PC-9 (cell line): ENCODE measurements at regions not wholly inside any gene's neighbourhood (a gene's known extent, or its start where the extent isn't known, plus 50 kb on each side); places are given as distances from the start of the nearest gene placed in this dataset.

ENCODE experiments used
- BruUV-seq: library from RNA; stranded (reverse); fragments of 400-500 nt; replicated peaks from 2 replicates; lab custom pipeline; 2021; lab: Mats Ljungman, UMichigan
- CTCF ChIA-PET: fragments of 300-600 bp; sonication (Branson Sonifier 250); formaldehyde crosslinking; loops from one replicate; lab custom pipeline; 2022; ENCODE audit warnings: antibody characterized with exemption; lab: Charles Lee
- POLR2A ChIA-PET: fragments of 300-600 bp; sonication (Branson Sonifier 250); formaldehyde crosslinking; loops from one replicate; lab custom pipeline; 2022; ENCODE audit warnings: antibody characterized with exemption; ENCODE audit not compliant: unreplicated experiment; lab: Charles Lee
- DNase-seq, 2 experiments: peaks; one replicate each; pipeline versions ENCODE4 v3.0.0 to v3.0.0-alpha.2; 2015 to 2022; ENCODE audit warnings: mixed read lengths in 1 of 2
- H2AFZ ChIP-seq: fragments of 200-600 bp; sonication (generic); 2 replicates; pipeline ENCODE4 v1.8.1; 2017; ENCODE audit warnings: antibody characterized with exemption
- H3F3A ChIP-seq: fragments of 200-600 bp; sonication (generic); 2 replicates; pipeline ENCODE4 v1.8.1; 2017; ENCODE audit warnings: antibody characterized with exemption, mild to moderate bottlenecking, low read depth; ENCODE audit not compliant: insufficient read depth
- H3K27ac ChIP-seq: fragments of 200-600 bp; sonication (generic); 2 replicates; pipeline ENCODE4 v1.6.1; 2016; ENCODE audit warnings: mixed run types
- H3K27me3 ChIP-seq: fragments of 200-600 bp; sonication (generic); 2 replicates; pipeline ENCODE4 v1.6.1; 2016; ENCODE audit warnings: low read depth, mixed run types; ENCODE audit not compliant: insufficient read depth
- H3K36me3 ChIP-seq: fragments of 200-600 bp; sonication (generic); 2 replicates; pipeline ENCODE4 v1.6.1; 2016; ENCODE audit warnings: low read depth, mixed run types
- H3K4me1 ChIP-seq: fragments of 200-600 bp; sonication (generic); replicated peaks from 2 replicates; pipeline ENCODE4 v1.6.1; 2016; ENCODE audit warnings: mixed run types; ENCODE audit not compliant: insufficient read depth
- H3K4me2 ChIP-seq: fragments of 200-600 bp; sonication (generic); 2 replicates; pipeline ENCODE4 v1.6.1; 2017; ENCODE audit warnings: mixed run types
- H3K4me3 ChIP-seq: fragments of 200-600 bp; sonication (generic); 2 replicates; pipeline ENCODE4 v1.6.1; 2016; ENCODE audit warnings: mixed run types
- H3K79me2 ChIP-seq: fragments of 200-600 bp; sonication (generic); 2 replicates; pipeline ENCODE4 v1.6.1; 2017; ENCODE audit warnings: low read depth, mixed run types
- H3K9me2 ChIP-seq: fragments of 200-600 bp; sonication (generic); 2 replicates; pipeline ENCODE4 v1.8.1; 2017; ENCODE audit warnings: mild to moderate bottlenecking; ENCODE audit not compliant: insufficient read depth
- H3K9me3 ChIP-seq: fragments of 200-600 bp; sonication (generic); 2 replicates; pipeline ENCODE4 v1.8.1; 2016; ENCODE audit warnings: low read depth; ENCODE audit not compliant: insufficient read depth
- H4K20me1 ChIP-seq: fragments of 200-600 bp; sonication (generic); 2 replicates; pipeline ENCODE4 v1.8.1; 2017; ENCODE audit not compliant: insufficient read depth
- EZH2 ChIP-seq: fragments of 200-600 bp; sonication (generic); IDR thresholded peaks from 2 replicates; pipeline ENCODE4 v1.8.0; 2017; ENCODE audit warnings: antibody characterized with exemption, low read depth
- intact Hi-C: fragments of 100-400 bp; cut with micrococcal nuclease; formaldehyde crosslinking; loops from one replicate; pipeline ENCODE4 v1.10.0; 2022; ENCODE audit not compliant: unreplicated experiment
- TF ChIP-seq, protein P1 (sequence below): fragments of 200-600 bp; sonication (generic); conservative IDR thresholded peaks from 2 replicates; pipeline ENCODE4 v1.6.1; 2017; ENCODE audit warnings: mixed run types, antibody characterized with exemption, mild to moderate bottlenecking, moderate library complexity

DNA sequence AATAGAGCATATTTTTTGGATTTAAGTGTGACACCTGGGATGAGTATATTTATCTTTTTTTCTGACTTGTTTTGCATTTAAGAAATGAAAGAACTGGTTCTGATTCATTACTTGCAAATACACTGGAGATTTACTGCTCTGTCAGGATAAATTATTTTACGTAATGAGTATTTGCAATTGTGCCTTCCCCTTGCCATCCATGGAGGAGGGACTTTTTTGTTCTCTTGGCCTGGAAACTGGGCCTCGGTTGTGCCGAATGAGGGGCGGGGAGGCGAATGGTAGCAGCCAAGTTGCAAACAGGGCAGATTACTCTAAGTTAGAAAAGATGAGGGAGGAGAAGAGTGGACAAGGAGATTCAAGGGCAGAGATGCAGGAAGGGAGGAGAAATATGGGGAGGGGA lies 308.7 kb downstream of the ATP23 start:
- H3F3A ChIP-seq = no peaks in the 10 kb centered on the region
- TF ChIP-seq, protein P1, sequence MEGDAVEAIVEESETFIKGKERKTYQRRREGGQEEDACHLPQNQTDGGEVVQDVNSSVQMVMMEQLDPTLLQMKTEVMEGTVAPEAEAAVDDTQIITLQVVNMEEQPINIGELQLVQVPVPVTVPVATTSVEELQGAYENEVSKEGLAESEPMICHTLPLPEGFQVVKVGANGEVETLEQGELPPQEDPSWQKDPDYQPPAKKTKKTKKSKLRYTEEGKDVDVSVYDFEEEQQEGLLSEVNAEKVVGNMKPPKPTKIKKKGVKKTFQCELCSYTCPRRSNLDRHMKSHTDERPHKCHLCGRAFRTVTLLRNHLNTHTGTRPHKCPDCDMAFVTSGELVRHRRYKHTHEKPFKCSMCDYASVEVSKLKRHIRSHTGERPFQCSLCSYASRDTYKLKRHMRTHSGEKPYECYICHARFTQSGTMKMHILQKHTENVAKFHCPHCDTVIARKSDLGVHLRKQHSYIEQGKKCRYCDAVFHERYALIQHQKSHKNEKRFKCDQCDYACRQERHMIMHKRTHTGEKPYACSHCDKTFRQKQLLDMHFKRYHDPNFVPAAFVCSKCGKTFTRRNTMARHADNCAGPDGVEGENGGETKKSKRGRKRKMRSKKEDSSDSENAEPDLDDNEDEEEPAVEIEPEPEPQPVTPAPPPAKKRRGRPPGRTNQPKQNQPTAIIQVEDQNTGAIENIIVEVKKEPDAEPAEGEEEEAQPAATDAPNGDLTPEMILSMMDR = no peak
- TF ChIP-seq EZH2 = no peak
- H3K27ac ChIP-seq = no peak overlapping the region
- BruUV-seq = no TSS peak
- H3K79me2 ChIP-seq = no peaks in the 10 kb centered on the region
- no peaks in the 10 kb centered on the region for H3K27me3 ChIP-seq
- no peaks in the 10 kb centered on the region for H3K9me3 ChIP-seq
- H3K9me2 ChIP-seq = no peaks in the 10 kb centered on the region
- POLR2A ChIA-PET = no interaction called here
- H3K4me2 ChIP-seq = no peak overlapping the region
- CTCF ChIA-PET = no interaction called here
- intact Hi-C loops = no loop called here
- no peaks in the 10 kb centered on the region for H4K20me1 ChIP-seq
- H3K36me3 ChIP-seq = no peaks in the 10 kb centered on the region
- H3K4me3 ChIP-seq = no peak overlapping the region
- no peak for DNase-seq
- H2AFZ ChIP-seq = no peak overlapping the region
- no peaks in the 10 kb centered on the region for H3K4me1 ChIP-seq

DNA sequence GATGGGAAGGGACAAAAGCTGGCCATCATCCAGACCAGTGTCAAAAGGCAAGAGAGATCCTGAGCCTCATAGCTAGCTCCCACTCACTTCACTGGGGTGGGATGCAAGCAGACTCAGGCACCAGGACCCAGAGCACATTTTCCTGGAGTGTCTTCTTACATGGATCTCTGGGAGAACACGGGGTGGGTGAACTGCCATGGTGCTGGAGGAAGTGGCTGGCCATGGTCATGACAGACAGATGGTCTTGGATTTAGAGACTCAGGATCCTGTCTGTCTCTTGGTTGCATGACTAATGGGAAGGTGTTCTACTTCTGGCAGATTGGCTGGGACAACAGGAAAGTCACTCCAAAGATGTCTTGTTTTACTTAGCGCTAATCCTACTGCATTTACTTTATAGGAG lies 311.5 kb downstream of the ATP23 start:
- Histone ChIP-seq H3K4me1 (no peaks in the 10 kb centered on the region), H3K4me2 (no peak overlapping the region), H3K27me3 (no peaks in the 10 kb centered on the region), H3F3A (no peaks in the 10 kb centered on the region), H3K36me3 (no peaks in the 10 kb centered on the region), H3K9me2 (no peaks in the 10 kb centered on the region), H3K79me2 (no peaks in the 10 kb centered on the region), H3K27ac (no peak overlapping the region), H2AFZ (no peak overlapping the region), H4K20me1 (no peaks in the 10 kb centered on the region), H3K9me3 (peaks cover 4% of the 10 kb centered on the region; the same call in 1 of the 2 replicates), H3K4me3 (no peak overlapping the region)
- BruUV-seq = no TSS peak
- ChIA-PET POLR2A (no interaction called here), CTCF (no interaction called here)
- intact Hi-C loops = no loop called here
- TF ChIP-seq, protein P1 = no peak
- no peak for TF ChIP-seq EZH2
- DNase-seq = no peak

DNA sequence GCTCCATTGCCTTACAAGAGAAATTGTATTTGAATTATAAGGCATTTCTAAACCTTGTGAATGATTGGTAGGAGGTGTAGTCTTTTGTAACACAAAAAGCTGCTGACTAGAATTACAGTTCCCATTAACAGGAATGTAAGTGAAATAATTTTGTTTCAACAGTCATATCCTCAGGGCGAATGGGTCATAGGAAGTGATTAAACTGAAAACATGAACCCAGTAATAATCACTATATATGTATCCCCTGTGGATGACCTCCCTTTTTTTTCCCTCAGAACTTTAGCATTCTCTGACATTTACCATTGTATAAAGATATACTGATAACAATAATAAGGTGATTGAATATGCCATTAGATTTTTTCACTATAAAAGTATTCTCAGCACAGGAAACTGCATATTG lies 312.3 kb downstream of the ATP23 start:
- Histone ChIP-seq H3K4me3 (no peak overlapping the region), H3K4me1 (no peaks in the 10 kb centered on the region), H3K9me3 (peaks cover 4% of the 10 kb centered on the region; the same call in 1 of the 2 replicates), H3F3A (no peaks in the 10 kb centered on the region), H2AFZ (no peak overlapping the region), H3K4me2 (no peak overlapping the region), H3K79me2 (no peaks in the 10 kb centered on the region), H3K36me3 (no peaks in the 10 kb centered on the region), H4K20me1 (no peaks in the 10 kb centered on the region), H3K27me3 (no peaks in the 10 kb centered on the region), H3K9me2 (no peaks in the 10 kb centered on the region), H3K27ac (no peak overlapping the region)
- TF ChIP-seq, protein P1 = no peak
- no peak for TF ChIP-seq EZH2
- no TSS peak for BruUV-seq
- CTCF ChIA-PET = no interaction called here
- intact Hi-C loops = no loop called here
- POLR2A ChIA-PET = no interaction called here
- no peak for DNase-seq
